ENCODE measurements at regions not wholly inside any gene's neighbourhood (a gene's known extent, or its start where the extent isn't known, plus 50 kb on each side); places are given as distances from the start of the nearest gene placed in this dataset.

DNA sequence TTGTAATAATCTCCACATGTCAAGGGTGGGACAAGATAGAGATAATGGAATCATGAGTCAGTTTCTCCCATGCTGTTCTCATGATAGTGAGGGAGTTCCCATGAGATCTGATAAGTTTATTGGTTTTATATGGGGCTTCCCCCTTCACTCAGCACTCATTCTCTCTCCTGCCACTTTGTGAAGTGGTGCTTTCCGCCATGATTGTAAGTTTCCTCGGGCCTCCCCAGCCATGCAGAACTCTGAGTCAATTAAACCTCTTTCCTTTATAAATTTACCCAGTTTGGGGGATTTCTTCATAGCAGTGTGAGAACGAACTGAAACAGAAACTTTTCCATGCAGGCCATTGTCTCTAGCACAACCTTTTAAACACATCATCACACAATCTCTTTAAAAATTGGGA lies 221.5 kb upstream of the BRINP3 start:
- ATAC-seq, result no peak
- intact Hi-C loops (cut with DNase I, micrococcal nuclease), result no loop called here
- DNase-seq, result no peak

DNA sequence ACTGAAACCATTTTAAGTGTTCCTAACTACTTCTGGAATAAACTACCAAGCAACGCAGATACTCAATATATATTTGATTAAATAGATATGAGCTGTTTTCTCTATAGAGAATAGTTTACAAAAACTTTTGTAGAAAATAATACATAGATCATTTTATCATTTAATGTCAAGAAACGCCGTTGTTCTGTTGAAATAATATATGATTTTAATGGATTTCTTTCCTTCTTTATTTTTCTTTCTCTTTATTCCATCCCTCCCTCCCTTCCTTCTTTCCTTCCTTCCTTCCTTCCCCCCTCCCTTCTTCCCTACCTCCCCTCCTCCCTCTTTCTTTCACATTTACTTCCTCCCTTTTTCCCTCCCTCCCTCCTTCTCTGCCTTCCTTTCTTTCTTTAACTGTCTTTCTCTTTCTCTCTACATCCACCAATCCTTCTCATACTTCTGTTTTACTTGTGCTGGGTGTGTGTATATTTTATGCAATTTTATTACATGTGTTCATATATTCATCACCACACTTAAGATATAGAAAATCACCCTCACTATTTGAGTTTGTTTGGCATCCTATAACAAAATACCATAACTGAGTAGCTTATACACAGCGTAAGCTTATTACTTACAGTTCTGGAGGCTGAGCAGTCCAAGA lies 230.9 kb upstream of the BRINP3 start:
- no peaks in the 10 kb centered on the region for H3K4me1 ChIP-seq (ENCODE audit: low read depth)
- intact Hi-C loops (cut with DNase I, micrococcal nuclease), result no loop called here
- ATAC-seq (no peak), DNase-seq (no peak)
- TF ChIP-seq, protein P1, sequence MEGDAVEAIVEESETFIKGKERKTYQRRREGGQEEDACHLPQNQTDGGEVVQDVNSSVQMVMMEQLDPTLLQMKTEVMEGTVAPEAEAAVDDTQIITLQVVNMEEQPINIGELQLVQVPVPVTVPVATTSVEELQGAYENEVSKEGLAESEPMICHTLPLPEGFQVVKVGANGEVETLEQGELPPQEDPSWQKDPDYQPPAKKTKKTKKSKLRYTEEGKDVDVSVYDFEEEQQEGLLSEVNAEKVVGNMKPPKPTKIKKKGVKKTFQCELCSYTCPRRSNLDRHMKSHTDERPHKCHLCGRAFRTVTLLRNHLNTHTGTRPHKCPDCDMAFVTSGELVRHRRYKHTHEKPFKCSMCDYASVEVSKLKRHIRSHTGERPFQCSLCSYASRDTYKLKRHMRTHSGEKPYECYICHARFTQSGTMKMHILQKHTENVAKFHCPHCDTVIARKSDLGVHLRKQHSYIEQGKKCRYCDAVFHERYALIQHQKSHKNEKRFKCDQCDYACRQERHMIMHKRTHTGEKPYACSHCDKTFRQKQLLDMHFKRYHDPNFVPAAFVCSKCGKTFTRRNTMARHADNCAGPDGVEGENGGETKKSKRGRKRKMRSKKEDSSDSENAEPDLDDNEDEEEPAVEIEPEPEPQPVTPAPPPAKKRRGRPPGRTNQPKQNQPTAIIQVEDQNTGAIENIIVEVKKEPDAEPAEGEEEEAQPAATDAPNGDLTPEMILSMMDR (IDR thresholded peaks at IDR 0.05), result no peak
- H3K9me3 ChIP-seq, result no peaks in the 10 kb centered on the region
- H3K36me3 ChIP-seq (ENCODE audit: low read depth), result no peaks in the 10 kb centered on the region
- no peak overlapping the region for H3K4me3 ChIP-seq

More for the DNA sequence above, 221.5 kb upstream of the BRINP3 start:
- no peaks in the 10 kb centered on the region for H3K4me1 ChIP-seq (ENCODE audit: low read depth)
- TF ChIP-seq, protein P1 (IDR thresholded peaks at IDR 0.05), result no peak
- no peak overlapping the region for H3K4me3 ChIP-seq
- no peaks in the 10 kb centered on the region for H3K36me3 ChIP-seq (ENCODE audit: low read depth)
- no peaks in the 10 kb centered on the region for H3K9me3 ChIP-seq

DNA sequence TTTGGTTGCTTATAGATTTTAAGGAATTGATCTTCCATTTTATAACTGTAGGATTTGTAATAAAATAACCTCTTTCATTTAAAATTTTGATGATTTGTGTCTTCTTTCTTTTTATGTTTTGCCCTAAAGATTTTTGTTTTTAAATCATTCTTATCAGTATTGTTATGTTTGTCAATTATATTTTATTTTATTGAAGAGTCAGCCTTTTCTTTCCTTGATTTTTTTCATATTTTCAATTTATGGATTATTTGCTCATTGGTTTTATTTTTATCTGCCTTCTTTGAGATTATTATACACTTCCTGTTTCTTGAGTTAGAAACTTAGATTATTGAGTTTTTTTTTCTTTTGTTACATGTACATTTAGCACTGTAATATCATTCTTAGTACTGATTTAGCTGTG lies 233.4 kb upstream of the BRINP3 start:
- Histone ChIP-seq H3K4me3 (no peak overlapping the region), H3K4me1 (ENCODE audit: low read depth) (no peaks in the 10 kb centered on the region), H3K36me3 (ENCODE audit: low read depth) (no peaks in the 10 kb centered on the region), H3K9me3 (no peaks in the 10 kb centered on the region)
- DNase-seq (no peak), ATAC-seq (no peak)
- intact Hi-C loops (cut with DNase I, micrococcal nuclease), result no loop called here
- TF ChIP-seq, protein P1 (IDR thresholded peaks at IDR 0.05), result no peak

DNA sequence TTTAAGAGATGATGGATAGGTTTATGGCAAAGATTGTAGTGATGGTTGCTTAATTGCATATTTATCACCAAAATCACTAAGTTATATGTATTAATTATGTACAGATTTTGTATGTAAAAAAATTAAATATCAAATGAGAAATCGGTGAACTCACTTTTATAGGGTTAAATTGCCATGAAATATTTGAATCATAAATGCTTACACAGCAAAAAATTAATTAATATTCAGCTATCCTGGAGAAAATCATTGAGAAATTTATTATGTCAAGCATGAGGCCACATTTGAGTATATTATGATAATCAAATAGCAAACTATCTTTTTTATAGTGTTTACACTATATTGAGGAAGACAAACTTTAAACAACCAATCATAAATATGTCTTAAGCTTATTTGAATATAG lies 239.4 kb upstream of the BRINP3 start:
- no peaks in the 10 kb centered on the region for H3K4me1 ChIP-seq (ENCODE audit: low read depth)
- H3K36me3 ChIP-seq (ENCODE audit: low read depth), result no peaks in the 10 kb centered on the region
- intact Hi-C loops (cut with DNase I, micrococcal nuclease), result no loop called here
- DNase-seq (no peak), ATAC-seq (no peak)
- TF ChIP-seq, protein P1 (IDR thresholded peaks at IDR 0.05), result no peak
- no peak overlapping the region for H3K4me3 ChIP-seq
- no peaks in the 10 kb centered on the region for H3K9me3 ChIP-seq

DNA sequence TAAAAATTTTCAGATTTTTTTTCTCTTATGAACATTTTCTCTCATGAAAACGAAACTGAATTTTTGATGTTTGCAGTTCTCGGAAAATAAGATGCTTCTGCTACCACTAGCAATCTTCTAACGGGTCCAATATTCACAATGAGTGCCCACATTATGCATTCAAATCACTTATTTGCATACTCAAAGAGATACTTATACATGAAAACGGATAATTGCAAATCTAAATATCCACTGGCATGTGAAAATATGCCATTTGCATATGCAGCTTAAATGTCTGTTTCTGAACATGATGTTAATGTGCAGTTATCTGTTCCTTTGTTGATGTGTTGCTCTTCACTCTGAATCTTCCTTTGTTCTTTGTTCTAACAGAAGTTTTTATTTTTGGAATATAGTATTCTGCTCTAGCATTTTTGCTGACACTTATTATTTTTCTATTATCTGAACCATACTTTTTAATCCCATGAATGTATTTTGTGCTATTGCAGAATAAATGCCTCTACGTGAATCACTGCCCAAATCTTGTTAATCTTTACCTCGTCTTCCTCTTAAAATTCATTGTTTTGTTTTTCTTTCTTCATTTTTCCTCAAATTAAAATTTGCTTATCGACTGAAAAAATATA lies 259.4 kb upstream of the BRINP3 start:
- ATAC-seq, result no peak
- TF ChIP-seq, protein P1 (IDR thresholded peaks at IDR 0.05), result no peak
- no peaks in the 10 kb centered on the region for H3K9me3 ChIP-seq

More for the DNA sequence above, 259.4 kb upstream of the BRINP3 start:
- H3K4me3 ChIP-seq, result no peak overlapping the region
- no peaks in the 10 kb centered on the region for H3K36me3 ChIP-seq (ENCODE audit: low read depth)
- intact Hi-C loops (cut with DNase I, micrococcal nuclease), result no loop called here
- no peaks in the 10 kb centered on the region for H3K4me1 ChIP-seq (ENCODE audit: low read depth)
- DNase-seq, result no peak
